H1 (cell line): ENCODE measurements at regions not wholly inside any gene's neighbourhood (a gene's known extent, or its start where the extent isn't known, plus 50 kb on each side); places are given as distances from the start of the nearest gene placed in this dataset.

Experiments used
- TF ChIP-seq, protein P1 (sequence below): IDR thresholded peaks from 2 replicates; pipeline ENCODE4 v1.6.1; 2012; ENCODE audit warnings: inconsistent platforms

DNA sequence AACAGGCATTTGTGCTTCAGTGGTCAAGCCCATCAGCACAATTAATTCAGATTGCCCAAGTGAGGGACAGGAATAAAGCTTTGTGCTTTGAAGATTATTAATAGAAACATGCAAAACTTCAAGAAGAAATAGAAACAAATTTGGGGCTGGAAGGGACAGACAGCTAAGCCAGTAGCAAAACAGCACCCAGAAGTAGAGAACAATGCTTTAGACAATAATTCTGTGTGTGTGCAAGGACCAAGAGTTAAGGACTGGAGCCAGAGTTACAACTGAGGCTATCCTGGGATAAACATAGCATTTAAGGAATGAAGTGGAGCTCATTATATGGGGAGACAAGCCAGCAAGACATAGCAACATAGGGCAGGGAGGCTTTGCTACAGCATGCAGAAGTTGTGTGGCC is 251.9 kb upstream of the DAB1 start (continued):
- TF ChIP-seq, protein P1, sequence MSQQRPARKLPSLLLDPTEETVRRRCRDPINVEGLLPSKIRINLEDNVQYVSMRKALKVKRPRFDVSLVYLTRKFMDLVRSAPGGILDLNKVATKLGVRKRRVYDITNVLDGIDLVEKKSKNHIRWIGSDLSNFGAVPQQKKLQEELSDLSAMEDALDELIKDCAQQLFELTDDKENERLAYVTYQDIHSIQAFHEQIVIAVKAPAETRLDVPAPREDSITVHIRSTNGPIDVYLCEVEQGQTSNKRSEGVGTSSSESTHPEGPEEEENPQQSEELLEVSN = no peak
